MM.1S (cell line): ENCODE measurements at regions not wholly inside any gene's neighbourhood (a gene's known extent, or its start where the extent isn't known, plus 50 kb on each side); places are given as distances from the start of the nearest gene placed in this dataset.

Source experiments
- DNase-seq: peaks from one replicate; pipeline ENCODE4 v3.0.0-alpha.2; 2015
- H2AFZ ChIP-seq: fragments of 300-600 bp; sonication (generic); 2 replicates; pipeline ENCODE4 v1.6.0; 2016; ENCODE audit warnings: antibody characterized with exemption, low read length
- H3F3A ChIP-seq: fragments of 300-600 bp; sonication (generic); 2 replicates; pipeline ENCODE4 v1.6.1; 2016; ENCODE audit warnings: mild to moderate bottlenecking, antibody characterized with exemption, low read length, moderate library complexity, mixed read lengths; ENCODE audit not compliant: insufficient read depth
- H3K27ac ChIP-seq: fragments of 300-600 bp; sonication (generic); 2 replicates; pipeline ENCODE4 v1.5.1; 2016; ENCODE audit warnings: mild to moderate bottlenecking, low read length
- H3K27me3 ChIP-seq: fragments of 300-600 bp; sonication (generic); replicated peaks from 2 replicates; pipeline ENCODE4 v1.6.0; 2016; ENCODE audit warnings: low read length; ENCODE audit not compliant: insufficient read depth
- H3K36me3 ChIP-seq: fragments of 300-600 bp; sonication (generic); replicated peaks from 2 replicates; pipeline ENCODE4 v1.6.1; 2016; ENCODE audit warnings: mild to moderate bottlenecking, low read length, mixed read lengths; ENCODE audit not compliant: insufficient read depth
- H3K4me1 ChIP-seq: fragments of 300-600 bp; sonication (generic); 2 replicates; pipeline ENCODE4 v1.6.1; 2016; ENCODE audit warnings: low read length, mixed read lengths
- H3K4me2 ChIP-seq: fragments of 300-600 bp; sonication (generic); 2 replicates; pipeline ENCODE4 v1.6.0; 2016; ENCODE audit warnings: low read depth, low read length
- H3K4me3 ChIP-seq: fragments of 300-600 bp; sonication (generic); 2 replicates; pipeline ENCODE4 v1.5.1; 2016; ENCODE audit warnings: low read length, mixed read lengths
- H3K79me2 ChIP-seq: fragments of 300-600 bp; sonication (generic); 2 replicates; pipeline ENCODE4 v1.6.1; 2016; ENCODE audit warnings: mixed run types, low read length, mixed read lengths
- H3K9ac ChIP-seq: fragments of 300-600 bp; sonication (generic); 2 replicates; pipeline ENCODE4 v1.6.1; 2016; ENCODE audit warnings: low read length, mixed read lengths
- H3K9me2 ChIP-seq: fragments of 300-600 bp; sonication (generic); replicated peaks from 2 replicates; pipeline ENCODE4 v1.6.1; 2016; ENCODE audit warnings: mild to moderate bottlenecking, low read length, mixed read lengths; ENCODE audit not compliant: insufficient read depth
- H3K9me3 ChIP-seq: fragments of 300-600 bp; sonication (generic); replicated peaks from 2 replicates; pipeline ENCODE4 v1.6.1; 2016; ENCODE audit warnings: mild to moderate bottlenecking, low read length, mixed read lengths; ENCODE audit not compliant: insufficient read depth
- H4K20me1 ChIP-seq: fragments of 300-600 bp; sonication (generic); 2 replicates; pipeline ENCODE4 v1.6.1; 2016; ENCODE audit warnings: mild to moderate bottlenecking, low read length, moderate library complexity, mixed read lengths; ENCODE audit not compliant: insufficient read depth
- EZH2 ChIP-seq: fragments of 300-600 bp; sonication (generic); optimal IDR thresholded peaks from 2 replicates; pipeline ENCODE3; 2017; ENCODE audit warnings: low read depth, mild to moderate bottlenecking, antibody characterized with exemption, low read length, mixed read lengths
- EZH2phosphoT487 ChIP-seq: fragments of 300-600 bp; sonication (generic); IDR thresholded peaks from 2 replicates; pipeline ENCODE4 v1.6.1; 2018; ENCODE audit warnings: antibody characterized with exemption, low read length
- TF ChIP-seq, protein P1 (sequence below): fragments of 300-600 bp; sonication (generic); IDR thresholded peaks from 2 replicates; pipeline ENCODE4 v1.5.1; 2016; ENCODE audit warnings: antibody characterized with exemption, low read length, mixed read lengths

DNA sequence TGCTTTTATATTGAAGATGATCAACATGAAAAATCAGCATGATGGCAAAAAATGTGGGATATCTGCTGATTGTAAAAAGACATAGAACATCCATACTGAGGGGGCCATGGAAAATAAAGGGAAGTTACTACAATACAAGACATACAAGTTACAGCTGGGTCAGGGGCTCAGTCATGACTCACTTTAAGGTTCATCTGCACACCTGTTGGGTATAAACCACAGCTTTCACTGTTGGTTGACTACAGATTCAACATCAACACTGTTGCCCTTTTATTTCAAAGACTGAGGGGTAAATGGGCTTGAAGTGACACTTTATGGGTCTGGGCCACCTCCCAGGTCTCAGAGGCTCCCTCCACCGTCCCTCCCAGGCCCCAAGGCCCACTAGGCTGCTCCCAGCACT lies 98.1 kb upstream of the IRS2 start:
- Histone ChIP-seq H3F3A (no peaks in the 10 kb centered on the region), H3K4me2 (no peak overlapping the region), H3K9me3 (no peaks in the 10 kb centered on the region), H3K9me2 (no peaks in the 10 kb centered on the region), H3K4me1 (no peaks in the 10 kb centered on the region), H3K4me3 (no peak overlapping the region), H3K79me2 (no peaks in the 10 kb centered on the region), H3K9ac (no peak overlapping the region), H3K36me3 (no peaks in the 10 kb centered on the region), H2AFZ (no peak overlapping the region), H4K20me1 (no peaks in the 10 kb centered on the region), H3K27ac (no peak overlapping the region), H3K27me3 (no peaks in the 10 kb centered on the region)
- DNase-seq: no peak
- TF ChIP-seq EZH2phosphoT487 (no peak), EZH2 (no peak)
- TF ChIP-seq, protein P1, sequence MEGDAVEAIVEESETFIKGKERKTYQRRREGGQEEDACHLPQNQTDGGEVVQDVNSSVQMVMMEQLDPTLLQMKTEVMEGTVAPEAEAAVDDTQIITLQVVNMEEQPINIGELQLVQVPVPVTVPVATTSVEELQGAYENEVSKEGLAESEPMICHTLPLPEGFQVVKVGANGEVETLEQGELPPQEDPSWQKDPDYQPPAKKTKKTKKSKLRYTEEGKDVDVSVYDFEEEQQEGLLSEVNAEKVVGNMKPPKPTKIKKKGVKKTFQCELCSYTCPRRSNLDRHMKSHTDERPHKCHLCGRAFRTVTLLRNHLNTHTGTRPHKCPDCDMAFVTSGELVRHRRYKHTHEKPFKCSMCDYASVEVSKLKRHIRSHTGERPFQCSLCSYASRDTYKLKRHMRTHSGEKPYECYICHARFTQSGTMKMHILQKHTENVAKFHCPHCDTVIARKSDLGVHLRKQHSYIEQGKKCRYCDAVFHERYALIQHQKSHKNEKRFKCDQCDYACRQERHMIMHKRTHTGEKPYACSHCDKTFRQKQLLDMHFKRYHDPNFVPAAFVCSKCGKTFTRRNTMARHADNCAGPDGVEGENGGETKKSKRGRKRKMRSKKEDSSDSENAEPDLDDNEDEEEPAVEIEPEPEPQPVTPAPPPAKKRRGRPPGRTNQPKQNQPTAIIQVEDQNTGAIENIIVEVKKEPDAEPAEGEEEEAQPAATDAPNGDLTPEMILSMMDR: no peak

- H3K4me3 ChIP-seq: no peak overlapping the region
- H3K9me3 ChIP-seq: no peaks in the 10 kb centered on the region
- H3K4me1 ChIP-seq: no peaks in the 10 kb centered on the region
- H3F3A ChIP-seq: no peaks in the 10 kb centered on the region
- no peak overlapping the region for H2AFZ ChIP-seq
- no peak overlapping the region for H3K4me2 ChIP-seq
- DNase-seq: no peak
- H4K20me1 ChIP-seq: no peaks in the 10 kb centered on the region
- H3K36me3 ChIP-seq: no peaks in the 10 kb centered on the region
- TF ChIP-seq, protein P1: no peak
- TF ChIP-seq EZH2: no peak
- no peak for TF ChIP-seq EZH2phosphoT487
- H3K9ac ChIP-seq: no peak overlapping the region
- no peak overlapping the region for H3K27ac ChIP-seq
- no peaks in the 10 kb centered on the region for H3K27me3 ChIP-seq
- H3K79me2 ChIP-seq: no peaks in the 10 kb centered on the region
- no peaks in the 10 kb centered on the region for H3K9me2 ChIP-seq
Observed at GRCh38 chr13:109883181-109884180, 97.1 kb upstream of the IRS2 start.

DNA sequence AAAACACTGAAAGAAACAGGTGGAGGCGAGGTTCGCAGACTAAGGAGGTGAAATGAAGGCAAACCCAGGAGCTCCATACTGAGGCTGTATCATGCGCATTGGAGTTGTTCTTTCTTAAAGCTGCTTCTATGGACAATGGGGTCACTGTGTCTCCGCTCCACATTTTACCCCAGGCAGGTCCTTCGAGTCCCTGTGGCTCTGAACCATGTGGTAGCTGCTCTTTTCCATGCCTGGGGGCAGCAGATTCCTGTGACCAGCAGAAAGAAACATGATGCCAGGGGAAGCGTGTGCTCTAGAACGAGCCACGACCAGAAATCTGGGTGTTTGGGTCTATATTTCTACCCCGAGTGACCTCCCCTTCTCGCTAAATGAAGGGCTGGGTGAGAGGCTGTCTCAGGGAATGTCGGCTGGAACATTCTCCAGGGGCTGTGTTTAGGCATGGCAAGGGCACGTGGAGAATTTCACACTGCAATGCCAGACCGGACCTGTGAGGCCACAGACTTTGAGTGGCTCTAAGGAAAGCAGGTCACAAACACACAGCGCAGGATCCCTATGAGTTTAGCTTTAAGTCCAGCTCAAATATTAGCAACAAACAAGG lies 95.7 kb upstream of the IRS2 start:
- Histone ChIP-seq H3K79me2 (no peaks in the 10 kb centered on the region), H3K4me2 (no peak overlapping the region), H3K9me3 (no peaks in the 10 kb centered on the region), H3F3A (no peaks in the 10 kb centered on the region), H3K9ac (no peak overlapping the region), H2AFZ (no peak overlapping the region), H3K4me3 (no peak overlapping the region), H4K20me1 (no peaks in the 10 kb centered on the region), H3K27ac (no peak overlapping the region), H3K4me1 (no peaks in the 10 kb centered on the region), H3K27me3 (no peaks in the 10 kb centered on the region), H3K9me2 (no peaks in the 10 kb centered on the region), H3K36me3 (no peaks in the 10 kb centered on the region)
- TF ChIP-seq EZH2 (no peak), EZH2phosphoT487 (no peak)
- TF ChIP-seq, protein P1: no peak
- DNase-seq: no peak
